ENCODE measurements at regions not wholly inside any gene's neighbourhood (a gene's known extent, or its start where the extent isn't known, plus 50 kb on each side); places are given as distances from the start of the nearest gene placed in this dataset.
"Not testable (repeated sequence)": the region's sequence is repeated elsewhere in the genome, so short reads cannot be mapped to it uniquely, and the experiment has no call there.

GRCh38 chr21:38903690-38904139 is 98.0 kb downstream of the ETS2 start:
- no peaks in the 10 kb centered on the region for H3K27me3 ChIP-seq
- H3K4me1 ChIP-seq, result peaks cover 11 to 16% (median 13%) of the 10 kb centered on the region in 4 donors
- no peak for TF ChIP-seq POLR2AphosphoS5 (IDR thresholded peaks at IDR 0.05)
- TF ChIP-seq EP300 (IDR thresholded peaks at IDR 0.05), result peak in 1 of 4 donors; percentile 8
- no peak for TF ChIP-seq CTCF (IDR thresholded peaks at IDR 0.05)
- no peak for TF ChIP-seq POLR2A (IDR thresholded peaks at IDR 0.05)
- H3K4me3 ChIP-seq, result no peak overlapping the region
- no peak for DNase-seq
- no peak for ATAC-seq (ENCODE audit: low FRiP score in 2 of 2)
- no peaks in the 10 kb centered on the region for H3K9me3 ChIP-seq
- H3K27ac ChIP-seq, result peak overlapping the region; percentile 12 to 43 (median 29)
- no peaks in the 10 kb centered on the region for H3K36me3 ChIP-seq
- WGBS, 2 donors, result 74 to 78% methylated on average over 13 of the region's 13 CpGs

GRCh38 chr21:38902608-38903445 is 97.1 kb downstream of the ETS2 start:
- DNase-seq (no peak), ATAC-seq (ENCODE audit: low FRiP score in 2 of 2) (no peak)
- Histone ChIP-seq H3K4me3 (no peak overlapping the region), H3K36me3 (no peaks in the 10 kb centered on the region), H3K9me3 (no peaks in the 10 kb centered on the region), H3K27me3 (no peaks in the 10 kb centered on the region), H3K4me1 (peaks cover 11 to 24% (median 16%) of the 10 kb centered on the region in 4 donors), H3K27ac (peak overlapping the region in 2 of 4 donors; percentile 27 to 31)
- TF ChIP-seq POLR2A (IDR thresholded peaks at IDR 0.05) (no peak), POLR2AphosphoS5 (IDR thresholded peaks at IDR 0.05) (no peak), EP300 (IDR thresholded peaks at IDR 0.05) (no peak), CTCF (IDR thresholded peaks at IDR 0.05) (no peak)
- 86 to 92% methylated on average over 9 of the region's 9 CpGs for WGBS, 2 donors

GRCh38 chr21:38900499-38900898 is 94.8 kb downstream of the ETS2 start:
- ATAC-seq (ENCODE audit: low FRiP score in 2 of 2), result no peak
- TF ChIP-seq POLR2AphosphoS5 (IDR thresholded peaks at IDR 0.05), result no peak
- no peak for TF ChIP-seq EP300 (IDR thresholded peaks at IDR 0.05)
- no peak for TF ChIP-seq CTCF (IDR thresholded peaks at IDR 0.05)
- DNase-seq, result no peak
- peaks cover 0 to 13% (median 4%) of the 10 kb centered on the region in 4 donors for H3K4me1 ChIP-seq
- H3K9me3 ChIP-seq, result no peaks in the 10 kb centered on the region
- WGBS, 2 donors, result 77 to 86% methylated on average over 2 of the region's 2 CpGs
- no peak overlapping the region for H3K4me3 ChIP-seq
- no peak overlapping the region for H3K27ac ChIP-seq
- H3K36me3 ChIP-seq, result no peaks in the 10 kb centered on the region
- H3K27me3 ChIP-seq, result no peaks in the 10 kb centered on the region

- not testable (repeated sequence) for H3K27ac ChIP-seq; H3K9me3 ChIP-seq; H3K4me3 ChIP-seq; DNase-seq; H3K36me3 ChIP-seq; ATAC-seq (ENCODE audit: low FRiP score in 2 of 2); H3K27me3 ChIP-seq
- peaks cover 0 to 13% (median 4%) of the 10 kb centered on the region in 4 donors for H3K4me1 ChIP-seq
- 91 to 97% methylated on average over 6 of the region's 6 CpGs for WGBS, 2 donors
Measured at GRCh38 chr21:38899985-38900384, 94.3 kb downstream of the ETS2 start.

- DNase-seq (no peak), ATAC-seq (ENCODE audit: low FRiP score in 2 of 2) (no peak)
- Histone ChIP-seq H3K4me3 (no peak overlapping the region), H3K27me3 (no peaks in the 10 kb centered on the region), H3K36me3 (no peaks in the 10 kb centered on the region), H3K27ac (no peak overlapping the region), H3K9me3 (no peaks in the 10 kb centered on the region), H3K4me1 (peaks cover 0 to 13% (median 4%) of the 10 kb centered on the region in 4 donors)
- TF ChIP-seq POLR2A (IDR thresholded peaks at IDR 0.05), result no peak
- no peak for TF ChIP-seq CTCF (IDR thresholded peaks at IDR 0.05)
- no peak for TF ChIP-seq POLR2AphosphoS5 (IDR thresholded peaks at IDR 0.05)
- no peak for TF ChIP-seq EP300 (IDR thresholded peaks at IDR 0.05)
- 67 to 90% methylated on average over 3 of the region's 3 CpGs for WGBS, 2 donors
Measured at GRCh38 chr21:38899277-38899947, 93.7 kb downstream of the ETS2 start.

All from upper lobe of left lung (tissue), 6 donors.